ENCODE measurements at regions not wholly inside any gene's neighbourhood (a gene's known extent, or its start where the extent isn't known, plus 50 kb on each side); places are given as distances from the start of the nearest gene placed in this dataset.

DNA sequence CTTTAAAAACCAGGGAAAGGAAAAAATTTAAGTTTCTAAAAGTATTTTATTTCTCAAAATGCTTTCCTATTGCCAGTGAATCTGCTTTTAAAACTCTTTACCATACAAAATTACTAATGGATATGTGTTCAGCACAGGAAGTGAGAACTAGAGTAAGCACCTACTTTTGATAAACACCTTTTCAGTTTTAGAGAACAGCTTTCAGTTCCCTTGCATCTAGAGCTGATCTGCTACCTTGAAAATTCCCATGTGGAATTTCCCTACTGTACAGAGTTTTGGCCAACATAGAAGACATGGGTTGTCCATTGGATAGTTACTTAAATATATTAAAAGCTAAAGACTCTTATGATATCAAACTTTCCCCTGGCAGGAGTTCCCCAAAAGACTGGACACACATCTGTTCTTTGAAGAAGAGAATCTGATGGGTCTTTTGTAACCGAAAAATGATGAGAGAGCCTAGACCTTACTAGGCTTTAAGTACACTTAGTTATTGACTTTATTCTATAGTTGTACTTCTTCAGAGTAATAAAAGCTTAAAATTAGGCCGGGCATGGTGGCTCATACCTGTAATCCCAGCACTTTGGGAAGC lies 112.1 kb upstream of the CNTNAP4 start:
- in situ Hi-C loops (cut with HindIII; ENCODE audit: low pct_ligation_motif_present, low sequenced_read_pairs) = no loop called here
- H3K27me3 ChIP-seq (replicated peaks) = no peaks in the 10 kb centered on the region
- no peak for DNase-seq

DNA sequence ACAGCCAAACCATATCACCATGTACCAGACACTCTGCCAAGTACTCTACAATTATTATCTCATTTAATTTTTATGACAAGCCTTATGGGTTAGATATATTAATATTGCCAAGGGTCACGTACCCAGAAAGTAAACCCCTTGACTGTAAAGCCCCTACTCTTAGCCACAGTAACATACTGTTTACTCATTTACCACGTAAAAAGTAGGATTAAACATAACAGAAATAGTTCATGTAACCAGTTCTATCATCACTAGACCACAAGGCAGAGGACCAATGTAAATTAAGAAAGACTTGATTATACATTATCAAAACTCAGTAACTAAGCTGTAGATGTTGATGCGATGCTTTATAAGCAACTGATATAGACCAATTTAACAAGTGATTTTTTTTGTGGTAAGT lies 101.5 kb upstream of the CNTNAP4 start:
- in situ Hi-C loops (cut with HindIII; ENCODE audit: low pct_ligation_motif_present, low sequenced_read_pairs) = no loop called here
- H3K4me3 ChIP-seq (ENCODE audit: low read depth, low read length) = no peak overlapping the region
- no peak for DNase-seq
- no peaks in the 10 kb centered on the region for H3K36me3 ChIP-seq (replicated peaks)
- H3K27me3 ChIP-seq (replicated peaks) = no peaks in the 10 kb centered on the region
- H3K27ac ChIP-seq = no peak overlapping the region
- TF ChIP-seq, protein P1, sequence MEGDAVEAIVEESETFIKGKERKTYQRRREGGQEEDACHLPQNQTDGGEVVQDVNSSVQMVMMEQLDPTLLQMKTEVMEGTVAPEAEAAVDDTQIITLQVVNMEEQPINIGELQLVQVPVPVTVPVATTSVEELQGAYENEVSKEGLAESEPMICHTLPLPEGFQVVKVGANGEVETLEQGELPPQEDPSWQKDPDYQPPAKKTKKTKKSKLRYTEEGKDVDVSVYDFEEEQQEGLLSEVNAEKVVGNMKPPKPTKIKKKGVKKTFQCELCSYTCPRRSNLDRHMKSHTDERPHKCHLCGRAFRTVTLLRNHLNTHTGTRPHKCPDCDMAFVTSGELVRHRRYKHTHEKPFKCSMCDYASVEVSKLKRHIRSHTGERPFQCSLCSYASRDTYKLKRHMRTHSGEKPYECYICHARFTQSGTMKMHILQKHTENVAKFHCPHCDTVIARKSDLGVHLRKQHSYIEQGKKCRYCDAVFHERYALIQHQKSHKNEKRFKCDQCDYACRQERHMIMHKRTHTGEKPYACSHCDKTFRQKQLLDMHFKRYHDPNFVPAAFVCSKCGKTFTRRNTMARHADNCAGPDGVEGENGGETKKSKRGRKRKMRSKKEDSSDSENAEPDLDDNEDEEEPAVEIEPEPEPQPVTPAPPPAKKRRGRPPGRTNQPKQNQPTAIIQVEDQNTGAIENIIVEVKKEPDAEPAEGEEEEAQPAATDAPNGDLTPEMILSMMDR (IDR thresholded peaks at IDR 0.05; ENCODE audit: low read depth, low read length, missing control alignments) = no peak

More for the DNA sequence above, 112.1 kb upstream of the CNTNAP4 start:
- Histone ChIP-seq H3K4me3 (ENCODE audit: low read depth, low read length) (no peak overlapping the region), H3K27ac (no peak overlapping the region), H3K36me3 (replicated peaks) (no peaks in the 10 kb centered on the region)
- TF ChIP-seq, protein P1 (IDR thresholded peaks at IDR 0.05; ENCODE audit: low read depth, low read length, missing control alignments) = no peak

DNA sequence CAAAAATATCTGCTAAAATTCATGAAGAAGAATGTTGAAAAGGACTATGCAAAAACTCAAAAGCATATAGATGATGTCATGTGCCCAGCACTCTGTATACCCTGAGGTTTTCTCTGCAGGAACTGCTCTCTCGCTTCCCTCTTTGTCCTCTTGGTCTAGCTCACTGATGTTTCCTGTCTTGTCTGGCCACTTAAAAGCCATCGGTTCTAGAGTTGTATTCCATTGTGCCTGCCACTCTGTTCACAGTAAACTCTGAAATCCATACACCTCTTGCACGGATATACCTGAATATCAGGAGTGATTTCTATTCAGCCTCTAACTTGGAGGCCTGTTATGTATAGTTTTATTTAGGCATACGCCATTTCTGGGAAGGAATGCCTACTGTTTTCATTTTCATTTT lies 101.0 kb upstream of the CNTNAP4 start:
- in situ Hi-C loops (cut with HindIII; ENCODE audit: low pct_ligation_motif_present, low sequenced_read_pairs) = no loop called here
- Histone ChIP-seq H3K27me3 (replicated peaks) (no peaks in the 10 kb centered on the region), H3K4me3 (ENCODE audit: low read depth, low read length) (no peak overlapping the region), H3K27ac (no peak overlapping the region), H3K36me3 (replicated peaks) (no peaks in the 10 kb centered on the region)
- no peak for DNase-seq
- TF ChIP-seq, protein P1 (IDR thresholded peaks at IDR 0.05; ENCODE audit: low read depth, low read length, missing control alignments) = no peak

DNA sequence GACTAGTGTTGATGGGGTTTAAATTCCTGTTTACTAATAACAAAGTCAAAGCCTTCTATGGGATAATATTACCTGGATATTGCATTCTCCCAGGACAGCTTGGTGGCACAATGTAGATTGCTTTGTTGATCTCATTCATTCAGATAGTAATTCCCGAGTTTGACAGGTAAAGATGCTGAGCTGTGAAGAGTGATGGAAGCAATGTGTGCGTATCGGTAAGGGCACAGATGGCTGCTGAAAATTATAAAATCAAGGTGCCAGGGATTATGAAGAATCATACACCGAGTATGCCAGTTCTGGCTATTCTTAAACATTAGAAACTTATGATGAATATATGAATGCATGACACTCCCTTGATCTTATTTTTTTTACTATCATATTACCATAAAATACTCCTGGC lies 100.6 kb upstream of the CNTNAP4 start:
- TF ChIP-seq, protein P1 (IDR thresholded peaks at IDR 0.05; ENCODE audit: low read depth, low read length, missing control alignments) = no peak
- H3K27ac ChIP-seq = no peak overlapping the region
- no peaks in the 10 kb centered on the region for H3K36me3 ChIP-seq (replicated peaks)
- in situ Hi-C loops (cut with HindIII; ENCODE audit: low pct_ligation_motif_present, low sequenced_read_pairs) = no loop called here
- DNase-seq = no peak
- H3K4me3 ChIP-seq (ENCODE audit: low read depth, low read length) = no peak overlapping the region
- H3K27me3 ChIP-seq (replicated peaks) = no peaks in the 10 kb centered on the region

DNA sequence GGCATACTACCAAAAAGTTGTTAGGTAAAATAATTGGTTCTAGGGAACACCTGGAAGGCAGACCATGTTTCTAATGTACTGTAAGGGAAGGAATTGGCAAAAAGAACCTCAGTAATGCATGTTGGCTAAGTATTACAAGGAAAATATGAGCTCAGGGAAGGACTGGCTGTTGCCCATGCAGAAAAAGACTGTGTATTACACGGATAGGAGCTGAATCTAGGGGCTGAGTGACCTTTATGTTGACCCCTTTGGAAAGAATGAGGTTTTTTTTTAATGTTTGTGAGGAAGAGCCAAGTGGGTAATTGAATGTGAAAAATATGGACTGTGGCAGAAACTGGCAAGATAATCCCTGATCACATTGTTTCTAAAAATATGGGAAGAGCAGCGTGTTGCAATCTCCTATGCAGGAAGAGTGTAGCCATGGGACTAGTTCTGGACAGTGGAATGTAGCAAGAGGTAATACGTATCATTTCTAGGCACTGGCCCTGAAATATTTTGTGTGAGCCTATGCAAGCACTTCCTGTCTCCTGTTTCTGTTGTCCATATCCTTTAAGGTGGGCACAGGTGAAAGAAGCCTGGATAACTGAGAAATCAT lies 95.1 kb upstream of the CNTNAP4 start:
- H3K36me3 ChIP-seq (replicated peaks) = no peaks in the 10 kb centered on the region
- H3K27ac ChIP-seq = no peak overlapping the region
- no peaks in the 10 kb centered on the region for H3K27me3 ChIP-seq (replicated peaks)
- TF ChIP-seq, protein P1 (IDR thresholded peaks at IDR 0.05; ENCODE audit: low read depth, low read length, missing control alignments) = no peak
- no peak overlapping the region for H3K4me3 ChIP-seq (ENCODE audit: low read depth, low read length)
- in situ Hi-C loops (cut with HindIII; ENCODE audit: low pct_ligation_motif_present, low sequenced_read_pairs) = no loop called here
- no peak for DNase-seq

DNA sequence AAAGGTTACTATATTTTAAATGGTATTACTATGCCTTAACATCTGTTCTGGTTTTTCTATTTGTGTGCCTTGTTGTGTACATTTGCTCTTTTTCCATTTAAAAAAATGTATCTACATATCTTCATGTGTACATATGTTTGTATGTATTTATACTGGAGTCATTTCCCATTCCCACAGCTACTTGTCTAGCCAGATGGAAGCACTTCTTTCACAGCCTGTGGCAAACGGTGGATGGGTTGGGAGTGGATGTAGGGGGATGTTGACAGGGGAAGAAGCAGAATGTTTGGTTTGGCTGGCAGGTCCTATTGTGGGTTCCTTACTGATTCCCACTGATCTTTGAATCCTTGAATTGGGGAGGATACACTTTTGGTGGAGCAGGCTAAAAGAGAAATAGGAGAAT lies 93.6 kb upstream of the CNTNAP4 start:
- Histone ChIP-seq H3K27ac (no peak overlapping the region), H3K36me3 (replicated peaks) (no peaks in the 10 kb centered on the region), H3K4me3 (ENCODE audit: low read depth, low read length) (no peak overlapping the region), H3K27me3 (replicated peaks) (no peaks in the 10 kb centered on the region)
- TF ChIP-seq, protein P1 (IDR thresholded peaks at IDR 0.05; ENCODE audit: low read depth, low read length, missing control alignments) = no peak
- in situ Hi-C loops (cut with HindIII; ENCODE audit: low pct_ligation_motif_present, low sequenced_read_pairs) = no loop called here
- no peak for DNase-seq

Measured in brain microvascular endothelial cell (primary cell).